HL-60 (cell line): ENCODE measurements at regions not wholly inside any gene's neighbourhood (a gene's known extent, or its start where the extent isn't known, plus 50 kb on each side); places are given as distances from the start of the nearest gene placed in this dataset.

Source experiments
- DNase-seq, 2 experiments: peaks; one replicate each; pipeline ENCODE4 v3.0.0-alpha.2; 2010 to 2020; ENCODE audit warnings: low read depth in 1 of 2, low spot score in 1 of 2
- H3K27ac ChIP-seq: fragments of 250-450 bp; sonication (Bioruptor Pico); replicated peaks from 2 replicates; pipeline ENCODE4 v1.5.1; 2020; ENCODE audit warnings: mild to moderate bottlenecking, moderate library complexity
- H3K27me3 ChIP-seq: fragments of 250-450 bp; sonication (Bioruptor Pico); 2 replicates; pipeline ENCODE4 v1.5.1; 2021; ENCODE audit warnings: mild to moderate bottlenecking, moderate library complexity; ENCODE audit not compliant: insufficient read depth, poor library complexity, severe bottlenecking
- H3K4me3 ChIP-seq: replicated peaks from 2 replicates; pipeline ENCODE4 v1.5.1; 2011; ENCODE audit warnings: mild to moderate bottlenecking, control low read depth, low read length; ENCODE audit not compliant: insufficient read depth
- CTCF ChIP-seq: IDR thresholded peaks from one replicate; pipeline ENCODE4 v1.5.1; 2011; ENCODE audit warnings: low read length, control low read depth, inconsistent platforms; ENCODE audit not compliant: insufficient read depth
- GABPA ChIP-seq: IDR thresholded peaks from 2 replicates; pipeline ENCODE4 v1.6.1; 2012; ENCODE audit warnings: low read depth
- POLR2AphosphoS5 ChIP-seq: IDR thresholded peaks from 2 replicates; pipeline ENCODE4 v1.6.1; 2012; ENCODE audit warnings: low read depth
- REST ChIP-seq: IDR thresholded peaks from 2 replicates; pipeline ENCODE4 v1.6.1; 2012; ENCODE audit warnings: low read depth; ENCODE audit not compliant: insufficient replicate concordance
- SPI1 ChIP-seq: IDR thresholded peaks from 2 replicates; pipeline ENCODE4 v1.6.1; 2012; ENCODE audit warnings: low read depth, mild to moderate bottlenecking, borderline replicate concordance

- no peak for DNase-seq
- H3K27me3 ChIP-seq: peaks cover 3% of the 10 kb centered on the region
- no peak overlapping the region for H3K4me3 ChIP-seq
- TF ChIP-seq CTCF: no peak
- no peak for TF ChIP-seq REST
- TF ChIP-seq POLR2AphosphoS5: no peak
- TF ChIP-seq SPI1: no peak
- TF ChIP-seq GABPA: no peak
- H3K27ac ChIP-seq: no peak overlapping the region
These were observed 223.7 kb upstream of the CD96 start for GRCh38 chr3:111318289-111318688.

GRCh38 chr3:111319598-111319997 lies 222.4 kb upstream of the CD96 start:
- TF ChIP-seq POLR2AphosphoS5: no peak
- TF ChIP-seq GABPA: no peak
- no peak for TF ChIP-seq REST
- no peak overlapping the region for H3K4me3 ChIP-seq
- H3K27me3 ChIP-seq: peaks cover 3% of the 10 kb centered on the region
- no peak for DNase-seq
- no peak overlapping the region for H3K27ac ChIP-seq

GRCh38 chr3:111321786-111322185 lies 220.2 kb upstream of the CD96 start:
- TF ChIP-seq GABPA (no peak), SPI1 (no peak)
- Histone ChIP-seq H3K4me3 (no peak overlapping the region), H3K27ac (no peak overlapping the region), H3K27me3 (peaks cover 3% of the 10 kb centered on the region)
- DNase-seq: no peak

- DNase-seq: no peak
- H3K27ac ChIP-seq: no peak overlapping the region
- no peak for TF ChIP-seq REST
- TF ChIP-seq GABPA: no peak
- TF ChIP-seq SPI1: no peak
- TF ChIP-seq CTCF: no peak
- no peak for TF ChIP-seq POLR2AphosphoS5
- peaks cover 3% of the 10 kb centered on the region for H3K27me3 ChIP-seq
- no peak overlapping the region for H3K4me3 ChIP-seq
These were observed 219.0 kb upstream of the CD96 start for GRCh38 chr3:111323019-111323418.
